Right renal pelvis (tissue), 4 donors: ENCODE measurements at regions not wholly inside any gene's neighbourhood (a gene's known extent, or its start where the extent isn't known, plus 50 kb on each side); places are given as distances from the start of the nearest gene placed in this dataset.

Source experiments
- DNase-seq, 4 donors: peaks; one replicate each; pipeline ENCODE4 v3.0.0-alpha.2; 2013; ENCODE audit warnings: low read depth in 4 of 4, low spot score in 3 of 4, missing footprints in 1 of 4

DNA sequence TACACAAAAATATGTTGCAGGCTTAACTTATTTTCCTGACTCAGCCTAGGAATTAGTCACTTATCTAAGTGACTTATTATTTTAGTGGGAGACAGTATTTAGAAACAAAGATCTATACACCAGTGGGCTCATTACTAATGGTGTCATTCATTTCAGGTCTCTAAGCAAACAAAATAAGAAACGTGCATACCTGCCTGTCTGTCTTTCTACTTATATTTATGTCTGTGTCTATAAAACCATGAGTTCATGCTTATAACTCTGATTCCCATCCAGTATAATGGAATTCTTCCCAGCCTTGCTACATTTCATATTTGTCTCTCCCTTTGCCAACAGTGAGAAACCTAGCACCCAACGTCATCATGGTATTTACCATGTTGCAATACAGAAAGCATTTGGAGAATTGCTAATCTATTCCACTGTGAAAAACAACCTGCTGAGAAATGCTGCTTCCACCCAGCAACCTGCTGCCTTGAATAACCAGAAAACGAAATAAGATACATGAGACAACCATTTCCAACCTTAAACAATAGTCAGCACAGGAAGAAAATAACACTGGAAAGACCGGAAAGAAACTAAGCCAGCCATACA is 501.0 kb downstream of the GLRX3 start:
- DNase-seq = no peak

DNA sequence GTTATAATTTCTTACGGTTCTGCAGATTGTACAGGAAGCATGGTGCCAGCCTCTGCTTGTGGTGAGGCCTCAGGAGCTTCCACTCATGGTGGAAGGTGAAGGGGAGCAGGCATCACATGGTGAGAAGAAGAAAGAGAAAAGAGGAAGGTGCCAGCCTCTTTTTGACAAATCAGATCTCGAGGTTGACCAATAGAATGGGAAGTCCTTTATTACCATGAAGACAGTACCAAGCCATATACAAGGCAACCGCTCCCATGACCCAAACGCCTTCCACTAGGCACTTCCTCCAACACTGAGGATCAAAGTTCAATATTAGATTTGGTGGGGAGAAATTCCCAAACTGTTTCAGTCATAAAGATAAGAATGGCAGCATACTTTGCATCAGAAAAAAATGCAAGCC is 502.8 kb downstream of the GLRX3 start:
- no peak for DNase-seq

DNA sequence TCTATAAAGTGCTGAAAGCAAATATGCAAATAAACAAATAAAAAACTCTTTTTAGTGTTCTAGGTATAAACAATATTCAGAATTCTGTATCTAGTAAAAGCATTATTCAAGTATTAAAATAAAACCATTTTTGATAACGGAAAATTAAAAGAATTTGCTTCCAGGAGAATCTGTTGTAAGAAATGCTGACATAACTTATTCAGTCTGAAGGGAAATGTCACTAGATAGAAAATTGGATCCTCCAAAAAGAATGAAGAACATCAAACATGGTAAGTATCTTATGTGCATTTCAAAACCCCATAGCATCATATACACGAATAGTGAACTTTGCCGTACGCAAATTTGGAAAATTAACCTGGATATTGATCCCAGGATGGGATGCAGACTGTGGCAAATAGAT is 506.7 kb downstream of the GLRX3 start:
- DNase-seq = no peak

DNA sequence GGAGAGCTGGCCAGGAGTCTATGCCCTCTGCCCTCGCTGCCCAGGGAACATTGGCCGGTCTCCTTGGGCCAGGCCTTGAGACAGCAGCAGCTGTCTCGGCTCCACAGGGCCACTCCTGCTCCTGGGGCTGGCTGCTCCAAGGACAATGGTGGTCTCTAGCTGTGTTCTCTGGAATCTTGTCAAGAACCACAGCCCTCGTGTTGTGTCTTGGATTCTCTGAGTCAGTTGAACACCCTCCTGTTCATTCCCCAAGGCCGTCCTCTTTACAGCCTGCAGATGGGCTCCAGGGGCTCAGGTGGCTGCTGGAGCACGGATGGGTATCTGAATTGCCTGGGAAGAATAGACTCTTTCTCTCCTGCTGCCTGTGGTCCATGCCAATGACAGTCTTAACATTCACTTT is 511.1 kb downstream of the GLRX3 start:
- no peak for DNase-seq

DNA sequence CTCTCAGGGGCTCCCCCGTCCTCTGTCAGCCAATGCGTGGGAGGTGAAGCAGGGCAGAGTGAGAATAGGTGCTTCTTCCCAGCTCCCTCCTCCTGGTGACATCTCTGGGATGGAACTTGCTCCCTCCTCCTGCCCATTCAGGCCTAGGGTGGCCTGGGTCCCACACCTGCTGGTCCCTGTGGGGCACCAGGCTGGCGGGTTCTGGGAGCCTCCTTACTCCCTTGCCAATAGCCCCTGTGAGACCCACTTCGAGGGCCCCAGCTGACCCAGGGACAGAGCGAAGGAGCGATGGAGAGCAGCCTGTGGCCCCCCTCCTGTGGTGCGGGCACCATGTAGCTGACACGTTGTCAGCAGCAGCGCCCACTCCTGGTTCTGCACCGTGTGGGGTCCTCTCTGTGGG is 512.6 kb downstream of the GLRX3 start:
- no peak for DNase-seq

GRCh38 chr10:130652544-130652943 is 516.4 kb downstream of the GLRX3 start:
- no peak for DNase-seq

- no peak for DNase-seq
Measured at GRCh38 chr10:130652964-130653578, 516.9 kb downstream of the GLRX3 start.

- no peak for DNase-seq
Measured at GRCh38 chr10:130654726-130655125, 518.5 kb downstream of the GLRX3 start.

- DNase-seq = no peak
Measured at GRCh38 chr10:130655313-130656186, 519.4 kb downstream of the GLRX3 start.

DNA sequence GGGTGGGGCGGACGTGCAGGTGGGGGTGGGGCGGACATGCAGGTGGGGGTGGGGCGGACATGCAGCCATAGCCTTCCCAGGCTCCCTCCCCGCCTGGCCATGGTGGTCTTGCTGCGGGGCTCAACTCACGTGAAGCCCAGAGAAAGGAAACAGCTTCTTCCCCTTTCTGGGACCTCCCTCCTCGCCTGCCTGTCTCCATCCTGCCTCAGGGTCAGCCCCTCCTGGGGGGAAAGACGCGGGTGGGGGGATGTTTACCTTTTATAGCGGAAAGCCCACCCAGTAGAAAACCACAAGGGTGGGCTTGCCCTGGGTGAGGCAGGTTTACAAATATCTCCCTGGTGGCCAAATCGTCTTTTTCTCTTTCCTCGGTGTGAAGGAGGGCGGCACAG is 520.0 kb downstream of the GLRX3 start:
- no peak for DNase-seq

DNA sequence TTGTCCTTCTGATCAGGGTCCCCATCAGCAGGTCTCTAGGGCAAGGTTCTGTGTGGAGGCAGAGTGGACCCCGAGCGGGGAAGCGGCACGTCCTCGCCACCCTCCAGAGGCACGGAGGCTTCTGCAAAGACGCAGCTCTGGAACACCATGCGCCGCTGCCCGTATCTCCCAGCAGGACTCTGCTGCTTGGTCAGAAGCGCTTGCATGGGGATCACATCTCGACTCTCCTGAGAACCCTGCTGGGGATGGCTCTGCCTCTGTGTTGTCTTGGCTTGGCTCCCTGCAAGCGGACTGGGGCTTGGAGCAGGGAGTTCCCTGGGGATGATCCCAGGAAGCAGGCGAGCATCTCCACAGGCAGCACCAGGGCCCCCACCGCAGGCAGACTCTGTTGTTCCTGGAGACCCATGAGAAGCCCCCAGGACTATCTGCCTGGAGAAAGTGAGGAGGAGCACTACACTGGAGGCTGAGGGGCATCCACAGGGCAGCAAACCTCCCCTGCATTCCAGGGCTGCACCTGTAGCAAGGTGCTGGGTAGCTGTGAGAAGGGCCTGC is 520.5 kb downstream of the GLRX3 start:
- no peak for DNase-seq

- no peak for DNase-seq
Measured at GRCh38 chr10:130658687-130659290, 522.6 kb downstream of the GLRX3 start.

- no peak for DNase-seq
Measured at GRCh38 chr10:130659528-130659927, 523.3 kb downstream of the GLRX3 start.

- no peak for DNase-seq
Measured at GRCh38 chr10:130660266-130660665, 524.1 kb downstream of the GLRX3 start.

- no peak for DNase-seq
Measured at GRCh38 chr10:130661419-130661818, 525.2 kb downstream of the GLRX3 start.

DNA sequence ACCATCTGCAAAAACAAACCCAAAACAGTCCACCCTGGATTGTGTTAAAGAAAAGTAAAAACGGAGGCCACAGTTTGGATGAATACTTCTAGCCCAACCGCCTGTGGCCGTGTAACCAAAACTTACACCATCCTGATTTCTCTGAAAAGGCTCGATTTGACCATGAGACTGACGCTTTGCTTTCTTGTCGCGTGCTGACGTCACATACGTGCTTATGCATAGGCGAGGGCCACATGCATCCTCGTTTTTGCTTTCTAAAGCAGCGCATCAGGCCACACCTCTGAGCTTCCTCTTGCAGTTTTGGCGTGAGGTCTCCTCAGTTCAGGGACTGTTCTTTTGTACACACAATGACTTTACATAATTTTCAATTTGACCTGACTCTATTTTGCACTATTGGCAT is 526.6 kb downstream of the GLRX3 start:
- no peak for DNase-seq

DNA sequence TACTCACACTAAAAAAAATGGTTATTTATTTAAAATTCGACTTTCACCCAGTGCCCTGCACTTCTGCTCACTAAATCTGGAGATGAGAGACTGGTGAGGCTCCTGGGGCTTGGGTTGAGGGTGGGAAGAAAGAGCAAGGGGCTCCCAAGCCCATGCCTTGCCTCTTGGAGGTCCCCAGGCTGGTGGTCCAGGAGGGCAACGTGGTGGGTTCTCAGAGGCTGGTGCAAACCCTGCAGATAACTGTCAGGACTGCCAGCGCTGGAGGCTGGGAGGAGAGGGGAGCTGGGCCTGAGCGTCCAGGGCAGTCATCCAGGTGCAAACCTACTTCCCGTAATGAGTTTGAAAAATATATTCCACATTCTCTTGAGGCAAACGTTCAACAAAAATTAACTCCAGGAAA is 528.3 kb downstream of the GLRX3 start:
- DNase-seq = no peak

DNA sequence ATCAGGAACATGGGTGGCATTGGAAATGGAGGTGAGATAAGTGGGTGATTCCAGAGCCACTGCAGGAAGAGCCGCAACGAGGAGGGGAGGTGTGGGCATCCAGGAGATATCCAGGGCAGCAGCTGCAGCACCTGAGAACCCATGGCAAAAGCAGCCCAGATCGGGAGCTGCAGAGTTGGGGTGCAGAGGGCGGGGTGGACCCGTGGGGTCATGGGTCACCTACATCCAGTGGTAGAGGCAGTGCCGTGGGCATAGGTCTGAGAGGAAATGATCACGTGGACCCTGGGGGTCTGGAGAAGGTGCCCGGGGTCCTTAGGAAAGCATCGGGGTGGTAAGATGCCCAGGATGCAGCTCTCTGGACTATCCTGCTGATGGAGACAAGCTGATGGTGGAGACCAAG is 530.0 kb downstream of the GLRX3 start:
- DNase-seq = no peak

GRCh38 chr10:130686689-130687300 is 550.6 kb downstream of the GLRX3 start:
- DNase-seq = peak; percentile 13 to 30 (median 23)

- DNase-seq = no peak
Measured at GRCh38 chr10:130687566-130687965, 551.4 kb downstream of the GLRX3 start.
